ENCODE measurements at regions not wholly inside any gene's neighbourhood (a gene's known extent, or its start where the extent isn't known, plus 50 kb on each side); places are given as distances from the start of the nearest gene placed in this dataset.
"Not testable (repeated sequence)": the region's sequence is repeated elsewhere in the genome, so short reads cannot be mapped to it uniquely, and the experiment has no call there.

GRCh38 chr4:33068539-33068938 lies 2348.4 kb downstream of the PCDH7 start:
- no peak for DNase-seq (ENCODE audit: low spot score)

DNA sequence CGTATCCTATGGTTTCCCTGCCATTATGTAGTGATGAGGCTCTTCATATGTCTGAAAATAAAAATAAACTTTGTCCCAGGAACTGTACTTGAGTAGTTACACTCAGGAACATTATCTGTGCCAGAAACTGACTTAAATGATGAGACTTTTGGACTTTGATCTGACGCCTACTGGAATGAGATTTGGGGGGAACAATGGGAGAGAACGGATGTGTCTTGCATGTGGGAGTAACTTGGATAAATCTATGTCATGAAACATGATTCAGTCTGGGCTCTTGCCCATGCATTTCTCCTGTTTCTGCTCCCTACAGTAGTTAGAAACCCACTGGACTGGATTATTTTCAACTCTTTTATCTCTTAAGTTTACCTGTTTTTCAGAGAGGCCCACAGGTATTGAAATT lies 2351.4 kb downstream of the PCDH7 start:
- DNase-seq (ENCODE audit: low spot score): no peak

DNA sequence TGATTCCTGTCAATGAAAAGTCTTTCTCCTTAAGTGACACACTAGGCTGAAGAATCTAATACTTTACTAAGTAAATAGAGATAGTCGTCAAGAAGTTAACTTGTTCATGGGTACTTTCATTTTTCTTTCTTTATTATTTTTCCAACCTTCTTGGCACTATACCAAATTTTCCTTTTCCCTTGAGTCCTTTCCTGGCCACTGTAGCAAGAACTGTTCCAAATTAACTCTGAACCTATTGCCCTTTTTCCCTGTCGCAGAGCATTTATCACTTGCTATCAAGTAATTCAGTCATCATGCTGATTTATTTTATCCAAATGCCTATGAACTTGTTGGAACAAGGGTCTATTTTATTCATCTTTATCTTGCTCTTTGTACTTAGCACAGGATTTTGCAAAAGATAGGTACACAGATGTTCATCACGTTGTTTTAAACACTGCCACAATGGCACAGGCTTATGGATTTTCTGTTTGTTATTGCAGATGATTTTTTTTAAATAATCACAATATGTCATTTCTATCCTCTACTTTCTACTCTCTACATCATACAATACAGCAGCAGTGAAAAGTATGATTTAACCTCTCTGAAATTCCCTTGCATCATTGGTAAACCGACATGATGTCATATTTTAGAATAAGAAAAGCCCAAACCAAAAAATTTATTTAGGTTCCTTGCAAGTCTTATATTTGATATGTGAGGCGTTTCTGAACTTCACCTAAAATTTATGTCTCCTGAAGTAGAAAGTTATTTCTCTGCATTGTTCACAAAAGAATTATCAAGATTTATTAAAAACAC lies 2352.3 kb downstream of the PCDH7 start:
- no peak for DNase-seq (ENCODE audit: low spot score)

GRCh38 chr4:33073811-33074210 lies 2353.6 kb downstream of the PCDH7 start:
- no peak for DNase-seq (ENCODE audit: low spot score)

GRCh38 chr4:33078145-33078544 lies 2358.0 kb downstream of the PCDH7 start:
- no peak for DNase-seq (ENCODE audit: low spot score)

GRCh38 chr4:33080275-33080674 lies 2360.1 kb downstream of the PCDH7 start:
- no peak for DNase-seq (ENCODE audit: low spot score)

GRCh38 chr4:33085709-33086108 lies 2365.5 kb downstream of the PCDH7 start:
- no peak for DNase-seq (ENCODE audit: low spot score)

DNA sequence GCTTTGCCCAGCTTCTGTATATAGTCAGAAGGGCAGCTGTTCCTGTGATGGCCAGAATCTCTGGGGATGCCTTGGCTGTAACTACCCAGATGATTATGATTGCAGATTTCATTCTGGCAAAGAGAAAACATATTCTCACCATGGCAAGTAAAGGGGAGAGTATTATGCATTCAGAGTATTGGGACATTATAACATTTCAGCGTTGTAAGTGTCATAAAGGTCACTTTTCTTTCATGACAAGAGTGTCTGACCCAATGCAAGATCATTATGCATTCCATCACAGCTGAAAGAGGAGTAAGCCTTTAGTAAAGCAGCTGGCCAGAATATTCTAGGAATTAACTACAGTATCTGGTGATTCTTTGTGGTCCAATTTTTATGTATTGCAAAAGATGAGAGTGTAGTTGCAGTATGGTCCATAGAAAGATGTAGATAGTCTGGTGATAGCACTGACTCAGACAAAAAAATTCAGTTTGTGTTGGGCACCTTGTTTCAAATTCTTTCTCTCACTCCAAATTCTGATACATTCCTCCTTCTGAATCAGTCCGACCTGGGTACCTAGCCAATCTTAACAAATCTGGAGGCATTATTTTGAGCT lies 2366.3 kb downstream of the PCDH7 start:
- DNase-seq (ENCODE audit: low spot score): no peak

DNA sequence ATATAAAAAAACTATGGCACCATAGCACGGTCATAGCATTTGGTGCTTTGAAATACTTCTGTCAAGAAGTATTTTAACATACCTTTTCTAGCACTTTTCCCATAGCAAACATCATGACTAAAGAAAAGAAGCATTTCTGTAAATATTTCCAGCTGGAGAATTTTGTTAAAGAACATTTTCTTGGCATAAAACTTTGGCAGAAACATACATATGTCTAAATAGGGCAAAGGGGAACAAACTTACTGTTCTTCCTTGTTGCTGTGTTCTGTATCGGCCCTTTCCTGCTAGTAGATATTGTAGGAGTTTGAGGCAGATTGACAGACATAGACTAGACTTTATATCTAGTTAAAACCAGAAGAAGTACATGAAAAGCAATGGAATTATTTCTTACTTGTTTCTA lies 2368.5 kb downstream of the PCDH7 start:
- no peak for DNase-seq (ENCODE audit: low spot score)

GRCh38 chr4:33090910-33091309 lies 2370.7 kb downstream of the PCDH7 start:
- no peak for DNase-seq (ENCODE audit: low spot score)

- DNase-seq (ENCODE audit: low spot score): no peak
Observed at GRCh38 chr4:33091961-33092360, 2371.8 kb downstream of the PCDH7 start.

DNA sequence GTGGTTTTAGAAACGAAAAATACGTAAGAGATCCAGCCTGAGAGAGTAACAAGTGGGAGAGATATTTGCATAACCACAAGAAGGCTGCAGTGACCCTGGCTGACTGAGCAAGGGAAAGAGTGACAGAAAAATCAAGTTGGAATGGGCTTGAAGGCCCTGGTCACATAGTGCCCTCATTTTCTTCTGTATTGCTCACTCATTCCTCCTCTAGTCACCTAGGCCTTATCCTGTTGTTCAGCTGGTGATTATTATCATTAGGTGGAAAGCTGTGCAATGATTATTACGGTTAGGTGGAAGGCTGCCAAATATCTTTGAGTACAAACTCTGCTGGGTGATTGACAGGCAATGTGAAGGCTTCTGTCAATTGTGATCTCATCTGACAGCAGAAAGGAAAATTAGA lies 2384.1 kb downstream of the PCDH7 start:
- DNase-seq (ENCODE audit: low spot score): no peak

GRCh38 chr4:33107814-33108213 lies 2387.6 kb downstream of the PCDH7 start:
- DNase-seq (ENCODE audit: low spot score): no peak

- DNase-seq (ENCODE audit: low spot score): no peak
Observed at GRCh38 chr4:33111117-33111516, 2390.9 kb downstream of the PCDH7 start.

DNA sequence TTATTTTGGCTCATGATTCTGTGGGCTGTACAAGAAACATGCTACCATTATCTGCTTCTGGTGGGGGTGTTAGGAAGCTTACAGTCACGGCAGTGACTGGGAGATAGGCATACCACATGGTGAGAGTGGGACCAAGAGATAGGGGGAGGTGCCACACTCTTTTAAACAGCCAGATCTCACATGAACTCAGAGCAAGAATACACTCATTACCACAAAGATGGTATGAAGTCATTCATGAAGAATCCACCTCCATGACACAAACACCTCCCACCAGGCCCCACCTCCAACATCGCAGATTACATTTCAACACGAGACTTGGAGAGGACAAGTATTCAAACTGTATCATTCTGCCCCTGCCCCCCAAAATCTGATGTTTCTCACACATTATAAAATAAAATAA lies 2396.7 kb downstream of the PCDH7 start:
- DNase-seq (ENCODE audit: low spot score): no peak

DNA sequence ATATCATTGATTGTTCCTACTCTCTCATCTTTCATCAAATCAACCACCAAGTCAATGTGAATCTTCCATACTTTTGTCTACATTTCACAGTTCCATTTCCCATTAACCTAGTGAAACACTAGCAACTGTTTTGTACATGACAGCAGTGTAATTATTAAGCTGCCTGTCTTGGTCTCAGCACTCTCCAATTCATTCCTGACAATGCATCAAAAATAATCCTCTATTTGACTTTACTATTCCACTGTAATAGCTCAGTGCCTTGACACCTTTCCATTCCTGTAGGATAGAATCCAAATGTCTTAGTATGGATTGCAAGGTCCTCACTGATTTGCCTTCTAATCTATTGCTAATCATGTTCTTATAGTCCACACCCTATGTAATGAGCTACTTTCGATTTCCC lies 2405.8 kb downstream of the PCDH7 start:
- no peak for DNase-seq (ENCODE audit: low spot score)

DNA sequence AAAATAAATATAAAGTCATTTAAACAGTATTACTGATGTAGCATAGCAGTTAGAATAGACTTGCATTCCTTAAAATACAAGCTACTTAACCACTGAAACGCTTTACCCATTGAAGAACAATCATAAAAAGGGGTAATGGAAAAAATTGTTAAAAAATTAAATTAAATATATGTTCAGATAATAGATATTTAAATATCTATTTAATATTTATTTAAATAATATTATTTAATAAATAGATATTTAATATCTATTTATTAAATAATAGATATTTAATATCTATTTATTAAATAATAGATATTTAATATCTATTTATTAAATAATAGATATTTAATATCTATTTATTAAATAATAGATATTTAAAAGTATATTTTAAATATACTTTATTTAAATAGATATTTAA lies 2410.5 kb downstream of the PCDH7 start:
- not testable (repeated sequence) for DNase-seq (ENCODE audit: low spot score)

DNA sequence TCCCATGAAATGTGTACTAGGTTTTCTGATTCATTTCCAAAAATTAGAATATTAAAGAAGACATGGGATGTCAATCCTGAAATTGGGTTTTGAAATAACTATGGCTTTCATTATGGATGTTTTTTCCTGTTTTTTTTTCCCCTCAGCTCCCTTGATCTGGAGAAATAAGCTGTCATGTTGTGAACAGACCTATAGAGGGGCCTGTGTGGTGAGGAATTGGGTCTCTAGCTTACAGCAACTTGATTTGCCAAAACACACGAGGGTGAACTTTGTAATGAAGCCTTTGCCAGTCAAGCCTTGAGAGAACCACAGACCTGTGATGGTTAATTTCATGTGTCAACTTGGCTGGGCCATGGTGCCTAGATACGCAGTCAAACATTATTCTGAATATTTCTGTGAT lies 2413.6 kb downstream of the PCDH7 start:
- DNase-seq (ENCODE audit: low spot score): no peak

- DNase-seq (ENCODE audit: low spot score): no peak
Observed at GRCh38 chr4:33134366-33134765, 2414.2 kb downstream of the PCDH7 start.

DNA sequence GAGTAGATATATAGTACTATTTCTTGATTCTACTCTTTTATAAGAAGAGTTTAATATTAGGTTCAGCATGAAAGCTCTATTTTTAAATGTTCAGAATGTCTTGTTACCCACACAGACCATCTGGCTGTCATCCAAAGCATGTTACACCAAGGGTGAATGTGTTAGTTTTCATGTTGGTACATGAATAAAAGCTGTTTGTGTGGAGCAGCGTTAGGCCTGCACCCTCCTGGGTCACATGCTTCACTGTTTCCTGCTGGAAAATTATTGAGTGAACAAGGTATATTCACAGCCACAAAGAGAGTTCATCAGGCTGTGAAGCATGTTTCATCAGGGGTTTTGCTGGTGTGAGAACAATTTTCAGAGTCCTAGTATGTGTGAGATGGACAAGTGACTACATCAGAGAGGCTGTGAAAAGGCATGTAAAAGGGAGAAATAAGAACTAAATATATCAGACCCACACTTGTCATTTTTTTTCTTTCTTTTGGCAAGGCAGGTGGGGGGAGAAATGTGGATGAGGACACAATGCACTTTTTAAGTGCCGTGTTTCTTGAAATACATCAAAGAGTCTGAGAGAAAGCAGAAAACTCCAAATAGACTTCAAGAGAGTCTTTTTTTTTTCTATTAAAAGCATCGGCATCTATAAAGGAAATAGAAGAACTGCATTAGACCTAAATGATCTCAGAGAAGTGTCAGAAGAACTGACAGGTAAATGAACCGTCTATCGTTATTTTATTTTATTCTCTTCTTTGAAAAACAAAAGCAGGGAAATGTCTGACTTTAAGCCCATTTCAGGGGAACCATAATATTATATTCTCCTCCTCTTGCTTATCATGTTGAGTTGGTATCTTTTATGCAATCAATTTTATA lies 2429.7 kb downstream of the PCDH7 start:
- DNase-seq (ENCODE audit: low spot score): no peak

- no peak for DNase-seq (ENCODE audit: low spot score)
Observed at GRCh38 chr4:33150525-33150910, 2430.3 kb downstream of the PCDH7 start.

DNA sequence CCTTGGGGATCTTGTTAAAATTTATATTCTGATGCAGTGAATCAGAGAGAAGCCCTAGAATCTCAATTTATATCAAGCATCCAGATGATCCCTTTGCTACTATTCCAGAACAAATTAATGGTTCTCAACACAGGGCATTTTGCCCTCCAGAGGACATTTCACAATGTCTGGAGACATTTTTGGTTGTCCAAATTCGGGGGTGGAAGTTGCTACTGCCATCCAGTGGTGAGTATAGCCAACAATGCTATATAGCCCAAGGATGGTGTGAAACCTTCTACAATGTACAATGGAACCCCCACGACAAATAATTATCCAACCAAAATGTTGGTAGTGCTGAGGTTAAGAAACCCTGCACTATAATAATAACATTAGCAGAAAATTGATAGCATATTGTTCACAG lies 2440.0 kb downstream of the PCDH7 start:
- no peak for DNase-seq (ENCODE audit: low spot score)

DNA sequence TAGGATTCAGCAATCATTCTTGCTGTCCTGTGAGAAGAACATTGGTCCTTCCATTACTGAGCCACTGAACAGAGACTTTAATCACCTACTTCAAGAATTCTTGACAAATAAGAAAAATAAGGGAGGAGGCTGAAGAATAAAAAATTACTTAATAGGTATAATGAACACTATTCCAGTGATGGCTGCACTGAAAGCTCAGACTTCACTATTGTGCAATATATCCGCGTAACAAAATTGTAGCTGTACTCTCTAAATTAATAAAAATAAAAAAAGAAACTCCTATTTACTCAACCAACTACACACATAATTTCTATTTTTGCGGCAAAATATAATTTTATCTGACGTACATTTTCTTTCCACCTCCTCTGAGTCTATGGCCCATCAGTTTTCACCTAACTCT lies 2441.0 kb downstream of the PCDH7 start:
- DNase-seq (ENCODE audit: low spot score): no peak
